ENCODE measurements at regions not wholly inside any gene's neighbourhood (a gene's known extent, or its start where the extent isn't known, plus 50 kb on each side); places are given as distances from the start of the nearest gene placed in this dataset.
"Not testable (repeated sequence)": the region's sequence is repeated elsewhere in the genome, so short reads cannot be mapped to it uniquely, and the experiment has no call there.

DNA sequence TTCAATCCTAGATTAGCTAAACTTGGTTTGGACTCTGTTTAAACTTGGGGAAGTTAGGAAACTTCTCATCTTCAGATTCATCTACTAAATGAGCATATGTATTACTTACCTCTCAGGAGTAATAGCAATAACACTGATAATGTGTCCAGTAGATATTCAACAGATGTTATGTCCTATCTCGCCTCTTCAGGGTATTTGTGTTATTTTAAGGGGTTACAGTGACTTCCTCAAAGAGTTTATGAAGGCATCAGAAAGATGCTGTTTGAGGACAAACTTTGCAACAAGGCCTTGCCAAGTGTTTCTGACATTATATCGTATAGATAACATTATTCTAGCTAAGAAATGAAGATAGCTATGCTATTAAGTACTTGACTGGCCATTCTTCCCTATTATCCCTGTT is 522.3 kb downstream of the IGSF11 start:
- no peak for DNase-seq (ENCODE audit: low spot score)

- DNase-seq (ENCODE audit: low spot score): no peak
Observed at GRCh38 chr3:118525077-118525476, 509.6 kb downstream of the IGSF11 start.

- DNase-seq (ENCODE audit: low spot score): no peak
Observed at GRCh38 chr3:118526758-118527513, 507.7 kb downstream of the IGSF11 start.

GRCh38 chr3:118527514-118528044 is 507.1 kb downstream of the IGSF11 start:
- no peak for DNase-seq (ENCODE audit: low spot score)

GRCh38 chr3:118529554-118529953 is 505.1 kb downstream of the IGSF11 start:
- no peak for DNase-seq (ENCODE audit: low spot score)

GRCh38 chr3:118530350-118530922 is 504.2 kb downstream of the IGSF11 start:
- no peak for DNase-seq (ENCODE audit: low spot score)

DNA sequence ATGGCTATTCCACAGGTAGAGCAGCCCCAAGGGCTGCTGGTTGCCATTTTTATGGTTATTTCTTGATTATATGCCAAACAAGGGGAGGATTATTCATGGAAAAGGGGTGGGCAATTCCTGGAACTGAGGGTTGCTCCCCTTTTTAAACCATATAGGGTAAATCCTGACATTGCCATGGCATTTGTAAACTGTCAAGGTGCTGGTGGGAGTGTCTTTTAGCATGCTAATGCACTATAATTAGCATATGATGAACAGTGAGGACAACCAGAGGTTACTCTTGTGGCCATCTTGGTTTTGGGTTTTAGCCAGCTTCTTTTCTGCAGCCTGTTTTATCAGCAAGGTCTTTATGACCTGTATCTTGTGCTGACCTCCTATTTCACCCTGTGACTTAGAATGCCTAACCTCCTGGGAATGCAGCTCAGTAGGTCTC is 503.7 kb downstream of the IGSF11 start:
- DNase-seq (ENCODE audit: low spot score): not testable (repeated sequence)

DNA sequence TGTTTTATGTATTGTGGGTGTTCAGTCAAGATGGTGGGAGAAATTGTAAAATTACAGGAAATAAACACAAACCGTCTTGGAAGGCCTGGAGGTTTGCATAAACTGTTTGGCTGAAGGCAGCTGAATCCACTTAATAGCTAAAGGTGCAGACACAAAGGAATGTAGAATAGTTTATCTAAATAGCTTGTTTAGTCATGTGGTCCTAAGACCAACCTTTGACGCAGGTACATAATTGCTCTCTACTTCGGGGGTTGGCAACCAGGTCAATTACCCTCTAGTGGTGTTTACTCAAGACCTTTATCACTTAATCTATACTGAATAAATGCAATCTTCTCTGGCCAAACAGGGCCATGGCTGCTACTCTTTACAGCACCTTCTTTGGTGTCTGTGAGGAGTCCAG is 502.8 kb downstream of the IGSF11 start:
- no peak for DNase-seq (ENCODE audit: low spot score)

GRCh38 chr3:118533676-118534075 is 501.0 kb downstream of the IGSF11 start:
- DNase-seq (ENCODE audit: low spot score): no peak

DNA sequence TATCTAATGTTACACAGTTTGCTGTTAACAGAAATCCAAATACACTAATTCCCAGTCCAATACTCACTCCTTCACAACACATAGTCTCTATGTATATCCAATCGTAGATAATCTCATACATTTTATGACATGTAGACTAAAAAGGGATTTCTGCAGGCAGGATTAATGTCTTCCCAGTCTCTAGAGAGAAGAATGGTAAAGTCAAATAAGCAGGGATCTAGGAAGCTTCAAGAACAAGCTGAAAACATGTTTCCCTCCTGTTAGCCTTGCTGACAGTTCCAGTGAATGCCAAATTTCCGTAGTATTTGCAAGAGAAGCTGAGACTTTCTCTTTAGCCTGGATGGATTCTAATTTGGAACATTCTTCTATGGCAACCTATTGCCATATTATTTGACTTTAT is 500.1 kb downstream of the IGSF11 start:
- DNase-seq (ENCODE audit: low spot score): no peak

- no peak for DNase-seq (ENCODE audit: low spot score)
Observed at GRCh38 chr3:118536764-118537163, 497.9 kb downstream of the IGSF11 start.

DNA sequence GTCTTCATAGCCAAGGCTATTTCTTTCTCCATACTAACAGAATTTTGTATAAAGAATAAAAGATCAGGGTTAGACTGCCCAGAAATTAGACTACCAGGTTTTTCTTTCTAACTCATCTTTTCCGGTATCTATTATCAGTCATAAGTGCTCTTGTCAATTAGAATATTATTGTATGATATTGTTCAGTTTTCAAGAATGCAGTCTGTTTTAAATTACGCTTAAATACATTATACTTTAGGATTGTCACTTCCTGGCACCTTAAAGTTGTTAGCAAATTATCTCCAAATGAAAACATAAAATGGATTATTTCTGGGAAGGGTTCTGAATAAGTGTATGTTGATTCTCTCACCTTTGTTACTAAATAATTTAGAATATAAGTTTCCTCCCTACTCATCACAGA is 497.2 kb downstream of the IGSF11 start:
- DNase-seq (ENCODE audit: low spot score): no peak

DNA sequence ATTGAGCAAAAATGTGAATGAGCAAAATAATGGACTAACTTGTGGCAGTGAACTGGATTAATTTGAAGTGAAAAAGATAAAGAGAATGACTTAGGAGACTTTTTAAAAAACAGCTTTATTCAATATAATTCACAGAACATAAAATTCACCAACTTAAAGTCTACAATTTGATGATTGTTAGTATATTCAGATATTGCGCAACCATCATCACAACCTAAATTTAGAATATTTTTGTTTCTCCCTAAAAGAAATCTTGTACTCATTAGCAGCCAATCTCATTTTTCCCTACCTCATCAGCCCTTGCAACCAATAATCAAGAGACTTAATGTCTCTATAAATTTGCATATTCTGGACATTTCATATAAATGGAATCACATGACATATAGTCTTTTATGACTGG is 496.5 kb downstream of the IGSF11 start:
- no peak for DNase-seq (ENCODE audit: low spot score)

DNA sequence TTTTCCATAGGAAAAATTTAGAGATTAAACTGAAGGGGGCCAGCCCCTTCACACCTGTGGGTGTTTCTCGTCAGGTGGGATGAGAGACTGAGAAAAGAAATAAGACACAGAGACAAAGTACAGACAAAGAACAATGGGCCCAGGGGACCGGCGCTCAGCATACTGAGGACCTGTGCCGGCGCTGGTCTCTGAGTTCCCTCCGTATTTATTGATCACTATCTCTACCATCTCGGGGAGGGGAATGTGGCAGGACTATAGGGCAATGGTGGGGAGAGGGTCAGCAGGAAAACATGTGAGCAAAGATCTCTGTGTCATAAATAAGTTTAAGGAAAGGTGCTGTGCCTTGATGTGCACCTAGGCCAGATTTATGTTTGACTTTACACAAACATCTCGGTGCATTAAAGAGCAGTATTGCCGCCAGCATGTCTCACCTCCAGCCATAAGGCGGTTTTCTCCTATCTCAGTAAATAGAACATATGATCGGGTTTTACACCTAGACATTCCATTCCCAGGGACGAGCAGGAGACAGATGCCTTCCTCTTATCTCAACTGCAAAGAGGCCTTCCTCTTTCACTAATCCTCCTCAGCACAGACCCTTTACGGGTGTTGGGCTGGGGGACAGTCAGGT is 494.7 kb downstream of the IGSF11 start:
- not testable (repeated sequence) for DNase-seq (ENCODE audit: low spot score)

- DNase-seq (ENCODE audit: low spot score): not testable (repeated sequence)
Observed at GRCh38 chr3:118540448-118540821, 494.2 kb downstream of the IGSF11 start.

DNA sequence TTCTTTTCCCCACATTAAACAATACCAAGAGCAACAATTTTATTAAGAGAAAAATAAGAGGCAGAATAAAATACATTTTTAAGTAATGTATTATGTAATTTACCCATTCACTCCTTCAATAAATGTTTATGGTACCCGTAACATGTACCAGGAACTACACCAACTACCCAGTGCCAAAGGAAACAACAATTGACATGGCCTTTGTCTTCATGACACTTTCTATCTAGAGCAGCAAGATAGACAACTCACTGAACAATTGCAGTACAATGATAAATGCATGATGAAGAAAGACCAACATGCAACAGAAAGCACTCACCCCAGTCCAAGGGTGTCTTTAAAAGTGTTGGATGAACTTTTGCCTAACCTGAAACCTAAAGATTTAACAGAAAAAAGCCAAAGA is 493.8 kb downstream of the IGSF11 start:
- DNase-seq (ENCODE audit: low spot score): no peak

DNA sequence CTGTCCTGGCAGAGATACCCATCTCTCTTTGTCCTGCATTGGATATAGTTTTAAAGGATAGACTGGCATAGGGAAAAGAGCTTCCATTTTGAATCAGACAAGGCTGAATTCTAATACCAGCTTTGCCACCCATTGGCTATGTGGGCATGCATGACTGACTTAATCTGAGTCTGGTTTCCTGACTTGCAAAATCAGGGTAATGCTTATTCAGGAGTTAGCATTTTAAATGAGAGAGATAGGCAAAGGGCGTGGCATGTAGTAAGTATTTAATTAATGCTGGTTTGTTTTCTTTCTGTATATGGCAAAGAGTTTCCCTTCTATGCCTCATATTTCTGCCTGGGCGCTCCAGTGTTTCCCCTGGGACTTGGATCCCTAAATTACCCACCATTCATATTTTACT is 492.9 kb downstream of the IGSF11 start:
- no peak for DNase-seq (ENCODE audit: low spot score)

DNA sequence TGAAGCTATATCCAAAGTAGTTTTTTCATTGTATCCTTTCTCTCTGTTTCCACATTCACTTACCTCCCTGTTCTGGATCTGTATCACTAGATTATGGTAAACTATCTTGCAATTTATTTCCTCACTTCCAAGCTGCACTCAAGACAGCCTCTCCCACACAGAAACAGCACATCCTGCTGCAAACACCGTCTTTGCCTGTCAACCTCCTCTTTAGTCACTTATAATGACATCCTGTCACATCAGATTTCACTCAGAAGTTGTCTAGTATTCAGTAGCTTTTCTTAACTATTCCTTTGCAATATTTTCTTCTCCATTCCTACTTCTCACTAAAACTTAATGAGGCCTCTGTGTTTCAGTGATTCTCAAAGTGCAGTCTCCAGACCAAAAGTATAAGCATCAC is 490.8 kb downstream of the IGSF11 start:
- DNase-seq (ENCODE audit: low spot score): no peak

- peak; percentile 15 for DNase-seq (ENCODE audit: low spot score)
Observed at GRCh38 chr3:118544458-118544857, 490.2 kb downstream of the IGSF11 start.

GRCh38 chr3:118548434-118548833 is 486.2 kb downstream of the IGSF11 start:
- DNase-seq (ENCODE audit: low spot score): no peak

GRCh38 chr3:118550122-118550521 is 484.5 kb downstream of the IGSF11 start:
- no peak for DNase-seq (ENCODE audit: low spot score)

- no peak for DNase-seq (ENCODE audit: low spot score)
Observed at GRCh38 chr3:118550556-118550955, 484.1 kb downstream of the IGSF11 start.

DNA sequence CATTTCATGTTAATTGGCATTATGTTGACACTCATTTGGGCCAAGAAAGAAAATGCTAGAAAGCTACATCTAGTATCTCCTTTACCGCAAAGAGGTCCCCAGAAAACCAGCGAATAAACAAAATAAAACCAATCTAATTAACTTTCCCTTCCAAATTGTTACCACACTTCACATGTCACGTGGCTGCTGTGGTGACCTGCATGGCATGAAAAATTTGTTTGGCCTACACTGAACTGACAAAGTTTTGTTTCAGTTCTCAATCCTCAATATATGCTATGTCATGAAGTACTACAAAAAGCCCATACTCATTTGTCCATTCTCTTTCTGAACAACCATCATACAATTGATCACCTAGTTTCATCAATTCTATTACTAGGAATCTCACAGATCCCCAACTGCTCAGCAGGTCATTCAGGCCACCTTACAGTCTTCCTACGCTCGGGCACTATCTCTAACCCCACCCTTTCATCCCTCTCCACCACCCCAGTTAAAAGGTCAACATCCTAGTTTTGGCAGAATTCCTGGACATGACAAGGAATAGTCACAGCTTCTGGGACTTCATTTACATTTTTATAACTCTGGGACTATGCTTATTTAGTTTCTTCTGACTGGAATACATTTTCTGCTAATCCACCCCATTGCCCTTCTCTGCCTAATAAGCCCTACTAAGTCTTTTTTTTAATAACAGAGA is 480.4 kb downstream of the IGSF11 start:
- DNase-seq (ENCODE audit: low spot score): no peak

Measured in iPS-NIHi11 (cell line).